Mammary epithelial cell (primary cell): ENCODE measurements at regions not wholly inside any gene's neighbourhood (a gene's known extent, or its start where the extent isn't known, plus 50 kb on each side); places are given as distances from the start of the nearest gene placed in this dataset.

Experiments used
- CTCF ChIP-seq, 2 donors: IDR thresholded peaks in 1 of 2; conservative IDR thresholded peaks in 1 of 2; 2 replicates each; pipeline ENCODE4 v1.5.1; 2011 to 2012; ENCODE audit warnings: inconsistent platforms in 2 of 2, low read length in 2 of 2, mild to moderate bottlenecking in 2 of 2, control low read depth in 1 of 2, low read depth in 1 of 2; ENCODE audit not compliant: insufficient read depth in 1 of 2; ENCODE audit errors: extremely low read depth in 1 of 2
- EZH2 ChIP-seq: IDR thresholded peaks from 2 replicates; pipeline ENCODE4 v1.6.1; 2012; ENCODE audit warnings: low read length, inconsistent platforms, borderline replicate concordance

GRCh38 chr2:187206471-187206870, 241.6 kb downstream of the CALCRL start:
- TF ChIP-seq CTCF (conservative IDR thresholded peaks at IDR 0.05 in 1 of 2, IDR thresholded peaks at IDR 0.05 in 1 of 2; ENCODE audit: extremely low read depth in 1 of 2, insufficient read depth in 1 of 2, low read depth in 1 of 2, low read length in 2 of 2) (no peak), EZH2 (no peak)
